ENCODE measurements at regions not wholly inside any gene's neighbourhood (a gene's known extent, or its start where the extent isn't known, plus 50 kb on each side); places are given as distances from the start of the nearest gene placed in this dataset.

DNA sequence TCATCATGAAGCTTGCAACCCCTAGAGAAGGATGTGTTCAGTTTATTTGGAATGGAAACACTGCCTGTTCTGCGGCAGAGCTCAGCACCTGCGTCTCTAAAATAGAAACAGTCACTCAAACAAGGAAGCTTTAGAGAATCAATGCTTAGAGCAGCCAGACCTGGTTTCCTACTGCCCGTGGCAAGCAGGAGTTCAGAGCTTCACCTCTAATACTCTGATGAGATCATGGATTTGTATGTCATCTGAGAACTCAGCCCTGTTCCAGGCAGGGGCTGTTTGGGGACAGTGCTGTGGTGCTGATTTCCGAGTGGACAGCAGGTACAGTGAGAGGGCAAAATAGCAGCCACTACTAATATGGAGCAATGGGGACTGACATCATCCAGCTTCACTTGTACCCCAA lies 236.0 kb upstream of the IRX1 start:
- DNase-seq, result no peak

DNA sequence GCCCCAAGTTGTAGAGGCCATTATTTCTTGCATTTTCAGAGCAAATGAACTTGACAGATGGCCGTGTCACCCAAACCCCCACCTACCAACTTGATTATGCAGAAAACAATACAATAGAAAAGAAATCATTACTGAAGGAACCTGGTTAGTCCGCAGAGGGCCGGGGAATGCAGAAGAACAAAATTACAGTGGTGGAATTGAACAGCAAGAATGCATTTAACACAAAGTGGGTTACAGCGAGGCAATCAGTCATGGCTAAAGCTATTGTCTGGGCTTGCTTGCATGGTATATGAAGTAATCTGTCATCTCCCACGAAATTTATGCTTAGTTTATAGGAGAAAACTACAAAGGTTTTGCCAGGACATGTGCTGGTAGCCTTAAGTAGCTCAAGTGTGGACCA lies 238.3 kb upstream of the IRX1 start:
- peak; percentile 57 for DNase-seq

DNA sequence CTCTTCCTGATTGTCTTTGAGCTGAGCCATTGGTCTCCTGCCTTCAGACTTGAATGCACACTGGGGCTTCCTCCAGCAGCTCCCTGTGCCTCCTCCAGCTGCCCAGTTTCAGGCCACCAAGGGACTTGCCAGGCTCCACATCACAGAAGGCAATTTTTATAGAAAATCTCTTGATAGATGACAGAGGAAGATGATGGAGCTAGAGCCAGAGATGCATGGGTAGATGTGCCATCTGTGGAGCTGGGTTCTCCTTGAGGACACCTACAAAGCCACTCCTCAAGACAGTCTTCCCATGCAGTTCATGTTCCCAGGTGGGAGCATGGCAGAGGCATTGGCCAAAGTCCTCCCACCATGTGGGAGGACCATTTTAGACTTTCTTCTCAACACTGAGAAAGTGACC lies 239.6 kb upstream of the IRX1 start:
- DNase-seq, result no peak

- DNase-seq, result no peak
These were observed 240.5 kb upstream of the IRX1 start for GRCh38 chr5:3355126-3355525.

DNA sequence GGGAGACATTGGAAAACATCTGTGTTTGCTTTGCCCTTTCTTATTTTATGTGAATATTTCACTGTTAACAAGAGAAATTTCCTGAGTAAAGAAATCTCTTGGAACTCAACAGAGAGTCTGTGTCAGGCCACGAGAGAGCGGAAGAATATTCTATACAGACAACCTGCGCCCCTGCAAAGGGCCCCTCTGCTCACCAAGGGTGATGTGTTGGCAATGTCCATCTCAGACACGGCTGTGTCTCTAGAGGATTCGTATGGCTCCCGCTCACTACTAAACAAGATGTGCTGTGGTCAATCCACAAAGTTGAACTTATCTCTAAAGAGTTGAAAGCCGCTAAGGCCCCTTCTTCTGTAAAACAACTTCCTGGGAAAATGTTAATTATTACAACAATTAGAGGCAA lies 241.0 kb upstream of the IRX1 start:
- DNase-seq, result no peak

- DNase-seq, result no peak
These were observed 242.1 kb upstream of the IRX1 start for GRCh38 chr5:3353561-3353960.

GRCh38 chr5:3352711-3353110 lies 242.9 kb upstream of the IRX1 start:
- DNase-seq, result no peak

DNA sequence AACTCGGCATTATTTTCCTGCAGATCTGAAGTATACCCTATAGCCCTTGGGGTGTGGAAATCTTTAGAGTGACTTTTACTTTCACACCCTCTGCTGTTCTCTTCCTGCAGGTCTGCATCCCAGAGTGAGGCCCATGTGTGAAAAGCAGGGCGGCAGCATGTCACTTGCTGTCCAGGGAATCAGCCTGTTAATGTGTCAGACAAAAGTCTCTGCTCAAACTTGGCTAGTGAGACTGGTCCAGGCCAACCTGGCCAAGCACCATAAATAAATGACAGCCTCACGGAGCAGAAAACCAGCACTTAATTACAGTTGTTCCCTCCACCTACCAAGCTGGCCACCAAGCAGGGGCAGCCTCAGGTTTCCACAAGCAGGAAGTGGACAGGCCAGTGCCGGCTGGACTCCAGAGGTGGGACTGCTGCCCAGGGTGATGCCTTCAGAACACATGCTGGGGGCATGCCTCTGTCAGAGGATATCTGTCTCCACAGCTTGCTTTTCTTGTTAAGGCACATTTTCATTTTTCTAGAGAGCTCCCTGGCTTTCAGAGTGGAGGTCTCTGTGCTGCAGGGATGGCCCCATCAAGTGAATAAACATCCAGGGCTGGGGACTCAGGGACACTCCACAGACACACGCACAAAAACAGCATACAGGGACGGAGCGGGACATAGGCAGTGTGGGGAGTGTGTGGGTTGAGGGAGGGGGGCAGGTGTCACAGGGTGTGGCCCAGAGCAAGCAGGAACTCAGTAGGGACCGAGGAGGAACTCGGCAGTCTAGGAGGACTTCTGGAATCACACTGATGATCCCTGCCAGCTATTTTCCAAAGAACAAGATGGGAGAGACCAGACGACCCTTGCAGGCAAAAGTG lies 243.8 kb upstream of the IRX1 start:
- no peak for DNase-seq

DNA sequence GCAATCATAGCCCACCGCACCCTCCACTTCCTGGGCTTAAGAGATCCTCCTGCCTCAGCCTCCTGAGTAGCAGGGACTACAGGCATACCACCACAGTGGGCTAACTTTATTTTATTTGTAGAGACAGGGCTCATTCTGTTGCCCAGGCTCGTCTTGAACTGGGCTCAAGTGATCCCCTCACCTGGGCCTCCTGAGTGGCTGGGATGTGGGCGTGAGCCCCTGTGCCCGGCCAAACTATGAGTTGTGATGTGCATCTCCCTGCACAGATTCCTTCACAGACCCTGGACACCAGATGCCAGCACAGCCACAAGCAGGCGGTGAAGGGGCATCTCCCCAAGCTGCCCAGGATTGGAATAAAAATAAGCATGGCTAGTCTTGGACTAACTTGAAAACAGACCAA lies 244.9 kb upstream of the IRX1 start:
- DNase-seq, result no peak

- no peak for DNase-seq
These were observed 245.7 kb upstream of the IRX1 start for GRCh38 chr5:3349704-3350565.

- no peak for DNase-seq
These were observed 246.8 kb upstream of the IRX1 start for GRCh38 chr5:3348576-3349535.

DNA sequence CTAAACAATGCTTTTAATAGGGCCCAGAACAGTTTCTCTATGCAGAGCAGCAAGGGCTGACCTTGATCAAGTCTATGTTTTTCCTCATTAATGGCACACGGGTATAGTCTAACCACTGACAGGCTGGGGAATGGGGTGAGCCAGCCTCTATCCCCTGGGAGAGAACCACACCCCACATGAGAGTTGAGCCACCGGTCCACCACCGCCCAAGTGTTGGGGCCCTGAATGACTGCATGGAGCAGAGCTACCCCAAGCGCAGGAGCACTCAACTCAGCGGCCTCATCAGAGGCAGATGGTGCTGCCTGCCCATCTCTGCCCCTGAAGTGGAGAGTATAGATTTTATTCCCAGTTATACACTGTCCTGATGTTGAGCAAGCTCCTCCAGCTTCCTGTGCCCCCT lies 247.9 kb upstream of the IRX1 start:
- DNase-seq, result no peak

GRCh38 chr5:3346111-3346820 lies 249.4 kb upstream of the IRX1 start:
- no peak for DNase-seq

DNA sequence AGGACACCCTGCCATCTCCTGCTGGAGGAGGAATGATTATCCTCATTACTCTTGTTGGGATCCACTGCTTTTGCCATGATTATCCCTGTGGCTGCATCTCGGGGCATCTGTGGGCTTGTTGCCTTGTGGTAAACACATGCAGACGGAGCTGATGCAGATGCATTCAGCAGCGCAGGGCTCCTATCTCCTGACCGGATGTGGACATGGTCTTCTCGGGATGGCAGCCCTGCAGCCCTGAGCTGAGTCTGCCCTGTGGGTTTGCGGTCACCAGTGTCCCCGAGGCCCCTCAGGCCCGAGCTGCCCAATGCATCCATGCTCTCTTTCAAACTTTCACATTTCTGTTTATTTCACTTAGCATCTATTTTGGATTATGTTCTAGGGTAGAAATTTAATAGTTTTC lies 250.4 kb upstream of the IRX1 start:
- DNase-seq, result no peak

DNA sequence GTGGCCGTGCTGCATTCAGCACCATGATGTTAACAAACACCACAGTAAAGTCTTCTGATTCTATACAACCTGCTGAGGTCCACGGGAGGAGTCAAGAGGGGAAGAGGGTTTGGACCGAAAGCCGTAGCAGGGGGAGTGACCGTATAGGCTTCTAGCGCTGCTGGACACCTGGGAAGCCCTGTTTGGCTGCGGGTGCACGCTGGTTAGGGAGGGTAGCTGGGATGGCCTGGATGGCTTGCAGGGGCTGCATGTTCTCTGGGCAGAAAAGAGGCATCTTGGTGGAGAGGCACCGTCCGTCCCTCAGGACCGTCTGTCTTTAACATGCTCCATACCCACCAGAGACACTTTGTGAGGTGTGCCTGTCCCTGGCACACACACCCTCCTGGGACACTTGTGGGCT lies 251.0 kb upstream of the IRX1 start:
- no peak for DNase-seq

DNA sequence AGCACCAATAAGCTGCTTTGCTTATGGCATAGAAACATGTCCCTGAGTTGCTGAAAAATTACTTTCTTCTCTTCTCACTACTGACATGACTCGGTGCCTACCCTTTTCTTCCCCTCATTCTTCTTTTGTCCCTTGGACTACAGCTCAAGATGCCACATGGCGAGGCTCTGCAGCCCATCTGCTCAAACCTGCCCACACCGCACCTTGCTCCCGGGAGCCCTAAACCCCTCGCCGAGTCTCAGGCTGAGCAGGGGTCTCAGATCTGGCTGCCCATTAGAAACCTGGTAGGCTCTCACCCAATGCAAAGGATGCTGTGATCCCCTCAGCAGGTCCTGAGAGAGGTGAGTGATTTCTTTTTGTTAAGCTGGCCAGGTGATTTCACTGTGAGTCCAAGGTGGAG lies 251.7 kb upstream of the IRX1 start:
- no peak for DNase-seq

DNA sequence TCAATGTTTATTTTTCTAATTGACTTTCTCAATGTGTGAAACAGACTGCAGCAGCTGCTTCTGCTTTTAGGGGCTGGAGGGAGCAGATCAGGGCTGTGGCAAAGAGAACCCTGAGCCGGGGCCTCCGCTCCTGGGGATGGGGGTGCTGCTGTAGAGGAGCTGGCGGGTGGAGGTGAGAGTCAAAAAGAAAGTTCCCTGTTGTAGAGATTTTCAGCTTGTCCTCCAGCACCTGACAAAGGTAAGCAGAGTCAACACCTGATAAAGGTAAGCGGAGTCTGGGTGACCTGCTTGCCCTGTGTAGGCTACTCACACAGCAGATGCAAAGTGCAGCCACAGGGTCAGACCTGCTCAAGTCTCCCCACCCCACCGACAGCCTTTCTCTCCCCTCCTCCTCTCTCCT lies 252.4 kb upstream of the IRX1 start:
- DNase-seq, result no peak

GRCh38 chr5:3342271-3343100 lies 253.1 kb upstream of the IRX1 start:
- DNase-seq, result no peak

DNA sequence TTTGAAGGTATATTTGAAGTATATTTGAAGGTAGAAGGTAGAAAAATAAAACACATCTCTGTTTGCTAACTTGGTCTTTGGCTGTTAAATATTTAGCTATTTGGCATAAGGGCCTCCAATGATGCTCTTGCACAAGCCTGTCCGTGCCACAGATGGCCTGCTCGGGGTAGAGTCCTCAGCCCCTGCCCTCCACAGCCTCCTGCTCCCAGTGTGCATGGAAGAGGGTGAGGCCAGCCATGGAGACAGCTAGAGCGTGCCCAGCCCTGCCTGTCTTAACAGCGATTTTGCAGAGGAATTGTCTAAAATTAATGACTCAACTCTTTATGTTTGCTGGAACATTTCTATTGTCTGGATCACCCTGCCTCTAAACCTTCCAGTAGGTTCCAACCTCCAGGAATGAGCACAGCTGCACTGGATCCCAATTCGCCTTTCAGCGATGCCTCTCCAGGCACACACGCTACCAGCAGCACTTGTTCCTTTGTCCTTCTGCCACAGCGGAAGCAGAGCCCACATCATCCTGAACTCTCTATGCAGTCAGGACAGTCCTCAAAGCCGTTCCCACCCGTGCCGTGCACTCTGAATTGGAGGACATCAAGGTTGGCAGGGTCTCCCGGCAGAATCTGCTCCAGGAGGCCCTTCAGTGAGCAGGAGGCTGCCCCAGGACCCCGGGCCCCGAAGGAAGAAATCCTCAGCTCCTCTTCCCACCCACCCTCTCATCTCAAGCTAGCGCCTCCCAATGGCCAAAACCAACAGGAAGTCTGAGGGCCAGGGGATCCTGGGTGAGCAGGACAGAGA lies 254.0 kb upstream of the IRX1 start:
- no peak for DNase-seq

DNA sequence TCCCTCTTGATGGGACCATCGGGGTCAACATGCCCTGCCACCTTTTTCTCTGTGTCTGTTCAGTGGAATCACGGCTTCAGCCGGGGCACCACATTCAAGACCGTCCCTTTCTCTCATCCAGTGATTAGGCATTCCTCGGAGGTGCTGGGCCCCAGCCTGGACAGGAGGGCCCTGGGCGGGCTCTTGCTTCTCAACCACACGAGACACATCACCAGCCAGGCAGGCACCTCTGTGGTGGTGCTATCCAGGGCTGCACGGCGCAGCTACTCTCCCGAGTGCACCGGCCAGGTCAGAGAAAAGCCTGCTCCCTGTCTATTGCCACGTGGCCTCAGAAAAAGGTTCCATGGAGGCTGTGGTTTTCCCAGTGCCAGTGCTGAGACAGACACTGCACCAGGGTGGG lies 255.2 kb upstream of the IRX1 start:
- no peak for DNase-seq

DNA sequence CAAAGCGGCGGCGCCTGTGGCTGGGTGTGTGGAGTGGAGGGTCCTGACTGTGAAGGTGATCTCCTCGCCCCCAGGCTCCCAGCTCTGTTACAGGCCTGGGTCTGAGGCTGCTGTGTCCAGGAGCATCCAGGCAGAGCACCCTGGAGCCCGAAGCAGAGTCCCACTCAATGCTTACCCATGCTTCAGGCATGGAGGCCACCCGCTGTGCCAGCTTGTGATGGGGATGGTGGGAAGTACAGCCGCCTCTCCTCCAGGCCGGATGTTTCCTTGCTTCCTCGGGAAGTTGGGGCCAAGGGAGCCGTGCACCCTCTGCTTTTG lies 255.9 kb upstream of the IRX1 start:
- no peak for DNase-seq
